SH-SY5Y (cell line): ENCODE measurements at regions not wholly inside any gene's neighbourhood (a gene's known extent, or its start where the extent isn't known, plus 50 kb on each side); places are given as distances from the start of the nearest gene placed in this dataset.

Source experiments
- GATA2 ChIP-seq: IDR thresholded peaks from 2 replicates; pipeline ENCODE4 v1.6.1; 2011; ENCODE audit warnings: mild to moderate bottlenecking, low read depth, low read length
- GATA3 ChIP-seq: IDR thresholded peaks from 2 replicates; pipeline ENCODE4 v1.6.1; 2011; ENCODE audit warnings: low read depth, mild to moderate bottlenecking, low read length, moderate library complexity

DNA sequence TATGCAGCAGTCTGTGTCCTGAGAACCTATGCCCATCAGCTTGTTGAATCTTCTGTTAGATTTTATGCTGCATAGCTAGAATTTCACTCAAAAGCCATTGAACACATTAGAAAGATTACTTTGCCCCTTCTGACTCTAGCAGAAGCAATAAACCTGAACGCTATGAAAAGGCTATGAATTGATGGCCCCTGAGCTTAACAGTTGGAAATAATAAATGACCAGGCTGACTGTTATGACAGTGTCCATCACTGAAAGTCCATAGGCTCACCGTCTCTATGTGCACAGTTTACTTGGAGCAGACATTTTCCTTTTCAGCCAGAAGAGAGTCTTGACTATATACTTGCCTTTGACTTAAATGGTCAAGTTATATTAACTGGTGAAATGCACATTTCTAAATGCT is 1618.8 kb upstream of the ACVR2A start:
- TF ChIP-seq GATA2: no peak
- TF ChIP-seq GATA3: no peak
